OCI-LY1 (cell line): ENCODE measurements at regions not wholly inside any gene's neighbourhood (a gene's known extent, or its start where the extent isn't known, plus 50 kb on each side); places are given as distances from the start of the nearest gene placed in this dataset.
"Not testable (repeated sequence)": the region's sequence is repeated elsewhere in the genome, so short reads cannot be mapped to it uniquely, and the experiment has no call there.

Experiments used
- H2AFZ ChIP-seq: fragments of 200-600 bp; sonication (generic), shearing (Covaris generic); 2 replicates; pipeline ENCODE4 v1.6.0; 2014; ENCODE audit warnings: antibody characterized with exemption, mild to moderate bottlenecking, low read length
- H3F3A ChIP-seq: fragments of 200-600 bp; sonication (generic), shearing (Covaris generic); 2 replicates; pipeline ENCODE4 v1.6.0; 2014; ENCODE audit warnings: mild to moderate bottlenecking, antibody characterized with exemption, low read length, moderate library complexity; ENCODE audit not compliant: insufficient read depth
- H3K27ac ChIP-seq: fragments of 200-600 bp; sonication (generic); 2 replicates; pipeline ENCODE4 v1.5.1; 2014; ENCODE audit warnings: low read length, mixed run types, mild to moderate bottlenecking, low read depth; ENCODE audit not compliant: poor library complexity, severe bottlenecking
- H3K27me3 ChIP-seq: fragments of 200-600 bp; sonication (generic); 2 replicates; pipeline ENCODE4 v1.6.0; 2014; ENCODE audit warnings: antibody characterized with exemption, mild to moderate bottlenecking, low read length, moderate library complexity; ENCODE audit not compliant: insufficient read depth
- H3K36me3 ChIP-seq: fragments of 200-600 bp; sonication (generic); 2 replicates; pipeline ENCODE4 v1.6.1; 2014; ENCODE audit warnings: mild to moderate bottlenecking, antibody characterized with exemption, low read length, moderate library complexity, mixed read lengths; ENCODE audit not compliant: insufficient read depth
- H3K4me1 ChIP-seq: fragments of 200-600 bp; sonication (generic); 2 replicates; pipeline ENCODE4 v1.5.1; 2014; ENCODE audit warnings: mild to moderate bottlenecking, low read length, moderate library complexity; ENCODE audit not compliant: insufficient read depth, severe bottlenecking
- H3K4me2 ChIP-seq: fragments of 200-600 bp; sonication (generic), shearing (Covaris generic); 2 replicates; pipeline ENCODE4 v1.6.1; 2014; ENCODE audit warnings: low read length
- H3K4me3 ChIP-seq: fragments of 200-600 bp; sonication (generic); 2 replicates; pipeline ENCODE4 v1.5.1; 2014; ENCODE audit warnings: low read length, low read depth, mild to moderate bottlenecking, mixed read lengths; ENCODE audit not compliant: poor library complexity, severe bottlenecking
- H3K79me2 ChIP-seq: fragments of 200-600 bp; shearing (Covaris generic); 2 replicates; pipeline ENCODE4 v1.6.1; 2016; ENCODE audit warnings: mixed run types, low read length, mixed read lengths; ENCODE audit not compliant: insufficient read depth
- H3K9ac ChIP-seq: fragments of 200-600 bp; sonication (generic), shearing (Covaris generic); 2 replicates; pipeline ENCODE4 v1.6.1; 2014; ENCODE audit warnings: mild to moderate bottlenecking, low read length, mixed read lengths
- H3K9me2 ChIP-seq: fragments of 200-600 bp; sonication (generic), shearing (Covaris generic); 2 replicates; pipeline ENCODE4 v1.6.1; 2014; ENCODE audit warnings: low read depth, mild to moderate bottlenecking, low read length, mixed read lengths
- H3K9me3 ChIP-seq: fragments of 200-600 bp; shearing (Covaris generic); 2 replicates; pipeline ENCODE4 v1.6.1; 2014; ENCODE audit warnings: low read length, mixed read lengths
- H4K20me1 ChIP-seq: fragments of 200-600 bp; sonication (generic), shearing (Covaris generic); 2 replicates; pipeline ENCODE4 v1.6.0; 2016; ENCODE audit warnings: mild to moderate bottlenecking, low read length; ENCODE audit not compliant: insufficient read depth
- CTCF ChIP-seq: fragments of 200-600 bp; sonication (generic), shearing (Covaris generic); IDR thresholded peaks from 2 replicates; pipeline ENCODE4 v1.5.1; 2017; ENCODE audit warnings: mild to moderate bottlenecking, antibody characterized with exemption, low read length, moderate library complexity, mixed read lengths
- EZH2 ChIP-seq: fragments of 200-600 bp; sonication (generic), shearing (Covaris generic); IDR thresholded peaks from 2 replicates; pipeline ENCODE4 v1.8.0; 2017; ENCODE audit warnings: borderline replicate concordance, mixed run types, mild to moderate bottlenecking, antibody characterized with exemption, low read length, moderate library complexity, mixed read lengths

GRCh38 chr2:144642856-144643255, 122.9 kb upstream of the ZEB2 start:
- Histone ChIP-seq H3K4me3 (no peak overlapping the region), H4K20me1 (no peaks in the 10 kb centered on the region), H3K36me3 (no peaks in the 10 kb centered on the region), H3F3A (no peaks in the 10 kb centered on the region), H3K9ac (no peak overlapping the region), H3K4me1 (peaks cover 15% of the 10 kb centered on the region), H3K27me3 (no peaks in the 10 kb centered on the region), H3K9me3 (no peaks in the 10 kb centered on the region), H3K9me2 (no peaks in the 10 kb centered on the region), H3K4me2 (no peak overlapping the region), H3K27ac (no peak overlapping the region), H2AFZ (no peak overlapping the region), H3K79me2 (no peaks in the 10 kb centered on the region)
- TF ChIP-seq EZH2 (no peak), CTCF (no peak)

GRCh38 chr2:144642131-144642530, 122.2 kb upstream of the ZEB2 start:
- H3K4me3 ChIP-seq = no peak overlapping the region
- TF ChIP-seq CTCF = no peak
- TF ChIP-seq EZH2 = no peak
- H3K79me2 ChIP-seq = no peaks in the 10 kb centered on the region
- no peak overlapping the region for H3K9ac ChIP-seq
- no peaks in the 10 kb centered on the region for H3F3A ChIP-seq
- no peaks in the 10 kb centered on the region for H3K9me2 ChIP-seq
- no peaks in the 10 kb centered on the region for H3K27me3 ChIP-seq
- H3K27ac ChIP-seq = no peak overlapping the region
- H3K4me2 ChIP-seq = peak overlapping the region; percentile 6; the same call in 1 of the 2 replicates
- H3K4me1 ChIP-seq = peaks cover 15% of the 10 kb centered on the region
- H4K20me1 ChIP-seq = no peaks in the 10 kb centered on the region
- H3K9me3 ChIP-seq = no peaks in the 10 kb centered on the region
- no peak overlapping the region for H2AFZ ChIP-seq
- H3K36me3 ChIP-seq = no peaks in the 10 kb centered on the region; the same call in 1 of the 2 replicates

- not testable (repeated sequence) for H3K4me3 ChIP-seq, H3K79me2 ChIP-seq, H3K27me3 ChIP-seq, H3K4me2 ChIP-seq, H3K9me2 ChIP-seq, H3K36me3 ChIP-seq, H3F3A ChIP-seq, H3K27ac ChIP-seq, H3K9ac ChIP-seq, H3K9me3 ChIP-seq, H2AFZ ChIP-seq, H4K20me1 ChIP-seq
- H3K4me1 ChIP-seq = peaks cover 15% of the 10 kb centered on the region
These were observed 118.3 kb upstream of the ZEB2 start for GRCh38 chr2:144638250-144638649.

- not testable (repeated sequence) for H3K27me3 ChIP-seq, H2AFZ ChIP-seq, H3K9ac ChIP-seq, H3K79me2 ChIP-seq, H3K4me2 ChIP-seq, H3K4me1 ChIP-seq, H3K9me2 ChIP-seq, H3K9me3 ChIP-seq, H4K20me1 ChIP-seq, H3K4me3 ChIP-seq, H3K36me3 ChIP-seq, H3F3A ChIP-seq, H3K27ac ChIP-seq
These were observed 116.9 kb upstream of the ZEB2 start for GRCh38 chr2:144636860-144637259.
